Stimulated activated naive CD8-positive, alpha-beta T cell treated with anti-CD3 and anti-CD28 coated beads, Interleukin-15, amount 100 ng/mL, for 72 hours (primary cell): ENCODE measurements at regions not wholly inside any gene's neighbourhood (a gene's known extent, or its start where the extent isn't known, plus 50 kb on each side); places are given as distances from the start of the nearest gene placed in this dataset.

Experiments used
- ATAC-seq: fragments of 150-1000 bp; cut with Tn5 transposase; 2 replicates; pipeline ENCODE4 v1.10.0; 2021; ENCODE audit warnings: mild to moderate bottlenecking, moderate library complexity
- DNase-seq, 2 donors: peaks; one replicate each; pipeline ENCODE4 v3.0.0; 2021 to 2022
- H3K27ac Mint-ChIP-seq, 2 donors: one replicate each; pipeline ENCODE4 v1.8.0; 2022; ENCODE audit warnings: mild to moderate bottlenecking in 2 of 2, mixed read lengths in 2 of 2, moderate library complexity in 2 of 2
- H3K27me3 Mint-ChIP-seq: one replicate; pipeline ENCODE4 v1.8.0; 2022; ENCODE audit warnings: mixed read lengths
- H3K4me1 Mint-ChIP-seq: one replicate; pipeline ENCODE4 v1.8.0; 2022; ENCODE audit warnings: mild to moderate bottlenecking, mixed read lengths
- H3K4me3 Mint-ChIP-seq, 2 donors: one replicate each; pipeline ENCODE4 v1.8.0; 2022; ENCODE audit warnings: mild to moderate bottlenecking in 2 of 2, mixed read lengths in 2 of 2, moderate library complexity in 1 of 2
- H3K9me3 Mint-ChIP-seq, 2 donors: one replicate each; pipeline ENCODE4 v1.8.0; 2022; ENCODE audit warnings: mixed read lengths in 2 of 2

DNA sequence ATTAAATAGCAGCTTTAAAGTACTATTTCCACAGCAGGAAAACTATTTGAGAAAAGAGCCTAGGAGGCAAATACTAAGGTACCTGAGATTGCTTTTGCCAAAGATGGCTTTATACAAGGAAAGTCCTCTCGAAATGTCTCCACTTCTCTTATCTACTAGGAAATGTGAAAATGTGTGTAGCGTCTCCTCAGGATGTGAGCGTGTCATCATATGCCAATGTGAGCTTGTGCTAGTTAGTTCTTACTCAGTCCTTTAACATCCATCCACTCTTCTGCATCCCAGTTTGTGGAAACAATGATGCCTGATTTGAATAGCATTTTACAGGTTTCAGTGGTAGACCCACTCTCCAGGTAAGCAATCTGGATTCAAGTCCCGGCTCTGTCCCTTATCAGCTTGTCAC, 421.0 kb downstream of the DYNC2H1 start:
- no peaks in the 10 kb centered on the region for H3K9me3 Mint-ChIP-seq
- H3K27me3 Mint-ChIP-seq, result peaks cover 12% of the 10 kb centered on the region
- DNase-seq (no peak), ATAC-seq (no peak)
- H3K4me1 Mint-ChIP-seq, result no peaks in the 10 kb centered on the region
- no peak overlapping the region for H3K27ac Mint-ChIP-seq
- no peak overlapping the region for H3K4me3 Mint-ChIP-seq

DNA sequence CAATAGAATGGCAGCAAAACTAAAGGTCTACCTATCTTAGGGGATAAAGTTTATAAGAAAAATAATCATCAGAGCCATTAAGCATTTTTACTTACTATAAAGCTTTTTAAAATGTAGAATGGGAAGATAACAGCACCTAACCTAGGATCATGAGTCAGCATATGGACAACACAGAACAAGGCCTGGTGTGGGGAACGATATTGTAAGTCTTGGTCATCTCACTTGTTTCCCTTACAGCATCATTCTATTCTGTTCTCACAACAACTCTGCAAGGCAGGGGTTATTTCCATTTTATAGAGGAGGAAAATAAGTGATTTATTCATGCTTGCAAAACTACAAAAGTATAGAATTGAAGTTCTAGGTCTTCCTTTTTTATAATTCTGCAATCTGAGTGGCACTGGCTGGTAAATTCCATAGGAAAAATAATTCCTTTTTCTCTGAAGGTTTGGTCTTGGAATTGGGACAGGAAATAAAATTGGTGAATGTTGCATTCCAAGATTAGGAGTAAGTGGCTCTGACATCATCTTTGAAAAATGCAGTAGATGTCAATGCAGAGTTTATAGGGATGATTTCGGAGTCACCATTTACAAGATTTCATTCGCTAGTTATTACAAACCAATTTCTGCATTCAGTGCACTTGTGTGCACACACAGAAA, 423.0 kb downstream of the DYNC2H1 start:
- H3K27ac Mint-ChIP-seq, result no peak overlapping the region
- H3K4me1 Mint-ChIP-seq, result no peaks in the 10 kb centered on the region
- no peak overlapping the region for H3K4me3 Mint-ChIP-seq
- H3K27me3 Mint-ChIP-seq, result peaks cover 18% of the 10 kb centered on the region
- ATAC-seq (no peak), DNase-seq (no peak)
- no peaks in the 10 kb centered on the region for H3K9me3 Mint-ChIP-seq

DNA sequence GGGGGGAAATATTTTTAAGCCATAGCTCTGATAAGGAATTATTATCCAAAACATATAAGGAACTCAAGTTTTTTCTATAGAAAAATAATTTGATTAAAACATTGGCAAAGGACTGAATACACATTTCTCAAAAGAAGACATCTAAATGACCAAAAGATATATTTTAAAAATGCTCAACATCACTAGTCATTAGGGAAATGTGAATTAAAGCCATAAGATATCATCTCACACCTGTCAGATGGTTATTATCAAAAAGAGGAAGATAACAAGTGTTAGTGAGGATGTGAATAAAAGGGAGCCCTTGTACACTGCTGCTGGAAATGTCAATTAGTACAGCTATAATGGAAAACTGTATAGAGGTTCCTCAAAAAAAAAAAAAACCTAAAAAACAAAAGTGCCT, 425.0 kb downstream of the DYNC2H1 start:
- ATAC-seq, result no peak
- H3K27ac Mint-ChIP-seq, result no peak overlapping the region
- H3K4me3 Mint-ChIP-seq, result no peak overlapping the region
- no peak for DNase-seq
- no peaks in the 10 kb centered on the region for H3K4me1 Mint-ChIP-seq
- no peaks in the 10 kb centered on the region for H3K9me3 Mint-ChIP-seq
- H3K27me3 Mint-ChIP-seq, result peaks cover 18% of the 10 kb centered on the region

DNA sequence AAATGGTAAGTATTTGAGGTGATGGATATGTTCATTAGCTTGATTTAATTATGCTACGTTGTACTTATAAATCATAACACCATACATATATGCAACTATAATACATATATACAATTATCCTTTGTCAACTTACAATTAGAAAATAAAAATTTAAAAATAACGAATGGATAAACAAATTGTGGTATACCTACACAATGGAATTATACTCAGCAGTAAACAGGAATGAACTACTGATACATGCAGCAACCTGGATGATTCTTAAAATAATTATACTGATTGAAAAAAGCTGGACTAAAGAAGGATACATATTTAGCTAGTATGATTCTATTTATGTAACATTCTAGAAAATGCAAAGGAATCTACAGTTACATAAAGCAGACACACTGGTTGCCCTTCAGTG, 425.7 kb downstream of the DYNC2H1 start:
- ATAC-seq, result no peak
- no peaks in the 10 kb centered on the region for H3K4me1 Mint-ChIP-seq

DNA sequence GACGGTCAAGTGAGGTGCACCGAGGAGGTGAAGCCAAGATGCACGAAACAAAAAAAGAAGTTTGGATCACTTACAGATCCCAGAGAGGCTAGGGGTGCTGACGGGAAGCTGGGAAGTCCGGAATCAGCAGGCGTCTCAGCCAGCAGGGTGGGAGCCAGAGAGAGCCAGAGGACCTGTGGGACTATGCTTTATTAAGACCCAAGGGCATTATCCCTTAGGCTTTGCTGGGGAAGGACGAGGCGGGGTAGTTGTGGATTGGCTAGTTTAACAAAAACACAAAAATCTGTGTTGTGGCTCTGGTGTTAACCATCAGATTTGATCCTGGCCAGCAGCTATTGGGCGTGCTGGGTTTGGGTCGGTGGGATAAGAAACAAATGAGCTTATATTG, 427.1 kb downstream of the DYNC2H1 start:
- Mint-ChIP-seq H3K27me3 (peaks cover 10% of the 10 kb centered on the region), H3K4me1 (no peaks in the 10 kb centered on the region)

More for the DNA sequence above, 425.7 kb downstream of the DYNC2H1 start:
- H3K9me3 Mint-ChIP-seq, result no peaks in the 10 kb centered on the region
- no peak overlapping the region for H3K27ac Mint-ChIP-seq
- DNase-seq, result no peak
- H3K27me3 Mint-ChIP-seq, result peaks cover 18% of the 10 kb centered on the region
- no peak overlapping the region for H3K4me3 Mint-ChIP-seq

DNA sequence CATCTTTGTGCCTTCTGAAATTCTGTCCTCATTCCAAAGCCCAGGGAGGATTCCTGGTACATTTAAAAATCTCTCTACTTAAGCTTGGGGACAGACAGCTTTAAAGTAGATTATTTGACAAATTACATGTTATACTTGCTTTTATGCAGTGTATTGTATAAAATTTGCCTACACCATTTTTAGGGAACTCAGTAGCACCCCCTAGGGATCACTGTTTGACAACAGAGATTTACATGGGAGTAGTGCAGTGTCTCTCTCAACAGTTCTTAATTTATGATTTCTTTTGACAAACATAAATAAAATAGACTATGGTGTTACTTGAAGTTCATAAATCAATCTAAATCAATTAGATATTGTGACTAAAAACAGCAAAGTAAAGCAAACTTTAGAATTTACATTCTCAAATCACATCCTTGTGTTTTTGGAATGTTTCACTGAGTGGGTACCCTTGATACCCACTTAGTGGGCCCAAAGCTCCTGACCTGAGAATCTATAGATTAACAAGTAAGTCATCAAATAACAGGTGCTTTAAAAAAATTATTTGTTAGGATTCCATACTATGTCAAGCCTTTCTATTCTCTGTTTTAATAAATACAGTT, 428.8 kb downstream of the DYNC2H1 start:
- no peak for DNase-seq
- Mint-ChIP-seq H3K4me1 (no peaks in the 10 kb centered on the region), H3K27me3 (peaks cover 6% of the 10 kb centered on the region), H3K27ac (no peak overlapping the region), H3K9me3 (peaks cover 13 to 19% of the 10 kb centered on the region in 2 donors), H3K4me3 (no peak overlapping the region)
- no peak for ATAC-seq

More for the DNA sequence above, 427.1 kb downstream of the DYNC2H1 start:
- H3K9me3 Mint-ChIP-seq, result peaks cover 7 to 13% of the 10 kb centered on the region in 2 donors
- no peak for DNase-seq
- peak overlapping the region in 1 of 2 donors; percentile 5 for H3K27ac Mint-ChIP-seq
- H3K4me3 Mint-ChIP-seq, result no peak overlapping the region
- ATAC-seq, result no peak

DNA sequence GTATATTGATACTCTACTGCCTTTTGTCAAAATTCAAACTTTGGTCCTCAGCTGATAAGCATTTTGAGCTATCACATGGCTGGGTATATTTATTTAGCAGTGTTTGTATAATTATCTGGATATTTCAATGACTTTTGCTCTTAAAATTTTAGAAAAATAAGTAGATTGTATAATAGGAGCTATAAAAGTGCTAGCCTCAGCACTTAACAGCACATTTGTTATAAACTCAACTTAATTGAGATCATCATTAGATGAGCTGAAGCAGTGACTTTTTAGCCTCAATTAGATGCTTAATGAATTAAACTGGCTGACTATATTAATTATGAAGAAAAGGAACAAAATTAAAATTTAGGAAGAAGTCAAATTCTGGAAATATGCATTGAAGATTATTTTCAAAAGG, 429.9 kb downstream of the DYNC2H1 start:
- peaks cover 6% of the 10 kb centered on the region for H3K27me3 Mint-ChIP-seq
- DNase-seq (no peak), ATAC-seq (no peak)
- peaks cover 13 to 24% of the 10 kb centered on the region in 2 donors for H3K9me3 Mint-ChIP-seq
- peak overlapping the region in 1 of 2 donors; percentile 57 for H3K27ac Mint-ChIP-seq
- no peak overlapping the region for H3K4me3 Mint-ChIP-seq
- no peaks in the 10 kb centered on the region for H3K4me1 Mint-ChIP-seq

DNA sequence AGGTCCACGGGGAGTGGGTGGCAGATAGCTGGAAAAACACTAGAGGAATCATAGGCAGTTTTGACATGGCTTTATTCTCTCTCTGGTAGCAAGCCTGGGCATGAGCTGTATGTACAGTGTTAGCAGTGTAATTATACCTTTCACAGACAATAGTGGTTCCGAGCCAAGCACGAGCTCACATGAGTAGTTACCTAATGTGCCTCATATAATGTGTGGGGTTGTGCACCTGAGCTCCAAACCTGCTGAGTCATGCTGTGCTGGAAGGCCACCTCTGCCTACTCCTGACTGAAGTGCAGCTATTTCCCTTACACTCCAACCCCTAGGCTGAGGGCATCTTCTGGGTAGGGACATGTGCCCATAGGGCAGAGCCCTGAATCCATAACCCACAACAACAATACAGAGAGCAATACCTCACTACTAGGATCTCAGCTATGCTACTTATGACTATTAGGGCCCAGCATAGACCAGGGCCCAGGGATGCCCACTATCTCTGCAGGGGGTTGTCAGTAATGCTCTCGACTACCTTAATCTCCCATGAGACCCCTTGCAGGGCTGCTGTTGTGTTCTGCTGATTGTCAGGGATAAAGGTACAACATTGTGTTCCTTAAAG, 432.1 kb downstream of the DYNC2H1 start:
- ATAC-seq (no peak), DNase-seq (peak in 1 of 2 donors; percentile 14)
- peaks cover 13 to 24% of the 10 kb centered on the region in 2 donors for H3K9me3 Mint-ChIP-seq
- H3K27ac Mint-ChIP-seq, result no peak overlapping the region
- no peaks in the 10 kb centered on the region for H3K4me1 Mint-ChIP-seq
- peaks cover 2% of the 10 kb centered on the region for H3K27me3 Mint-ChIP-seq
- H3K4me3 Mint-ChIP-seq, result no peak overlapping the region

DNA sequence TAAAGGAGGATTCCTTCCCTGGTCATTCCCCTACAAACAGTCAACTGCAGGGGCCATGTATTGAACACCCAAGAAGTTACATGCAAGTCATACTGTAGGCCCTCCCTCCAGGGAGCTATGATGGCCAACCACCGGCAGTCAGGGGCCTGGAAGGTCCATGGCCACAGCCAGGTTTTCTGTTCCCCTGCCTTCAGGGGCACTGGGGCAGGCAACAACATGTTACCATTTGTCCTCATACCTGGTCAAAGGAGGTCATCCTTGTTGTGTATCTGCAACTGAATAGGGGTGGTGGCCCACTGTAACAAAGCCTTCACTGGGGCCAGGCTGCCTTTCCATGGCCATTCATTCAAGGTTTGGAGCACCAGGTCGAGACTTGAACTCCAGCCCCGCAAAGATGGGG, 433.6 kb downstream of the DYNC2H1 start:
- Mint-ChIP-seq H3K4me3 (no peak overlapping the region), H3K9me3 (peaks cover 13 to 24% of the 10 kb centered on the region in 2 donors), H3K27me3 (no peaks in the 10 kb centered on the region), H3K27ac (no peak overlapping the region), H3K4me1 (no peaks in the 10 kb centered on the region)
- ATAC-seq (peak; percentile 21), DNase-seq (no peak)

DNA sequence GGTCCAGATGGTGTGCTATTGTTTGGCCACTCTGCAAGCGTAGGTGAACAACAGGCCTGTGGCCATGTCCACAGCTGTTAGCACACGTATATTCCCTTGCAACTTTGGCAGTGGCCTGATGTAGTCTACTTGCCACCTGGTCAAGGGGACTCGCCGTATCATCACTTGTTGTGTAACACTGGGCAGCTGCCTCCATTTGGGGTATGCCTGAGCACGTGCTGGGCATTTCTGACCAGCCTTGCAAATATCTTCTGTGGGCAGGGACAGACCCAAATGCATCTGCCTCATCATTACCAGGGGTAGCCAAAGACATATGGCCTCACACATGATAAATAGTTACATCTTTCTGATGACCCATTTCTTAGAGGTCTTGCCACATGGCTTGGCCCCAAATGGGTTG, 434.2 kb downstream of the DYNC2H1 start:
- no peaks in the 10 kb centered on the region for H3K27me3 Mint-ChIP-seq
- DNase-seq, result no peak
- H3K4me1 Mint-ChIP-seq, result no peaks in the 10 kb centered on the region
- H3K4me3 Mint-ChIP-seq, result no peak overlapping the region
- ATAC-seq, result no peak
- H3K9me3 Mint-ChIP-seq, result peaks cover 13 to 24% of the 10 kb centered on the region in 2 donors
- no peak overlapping the region for H3K27ac Mint-ChIP-seq

DNA sequence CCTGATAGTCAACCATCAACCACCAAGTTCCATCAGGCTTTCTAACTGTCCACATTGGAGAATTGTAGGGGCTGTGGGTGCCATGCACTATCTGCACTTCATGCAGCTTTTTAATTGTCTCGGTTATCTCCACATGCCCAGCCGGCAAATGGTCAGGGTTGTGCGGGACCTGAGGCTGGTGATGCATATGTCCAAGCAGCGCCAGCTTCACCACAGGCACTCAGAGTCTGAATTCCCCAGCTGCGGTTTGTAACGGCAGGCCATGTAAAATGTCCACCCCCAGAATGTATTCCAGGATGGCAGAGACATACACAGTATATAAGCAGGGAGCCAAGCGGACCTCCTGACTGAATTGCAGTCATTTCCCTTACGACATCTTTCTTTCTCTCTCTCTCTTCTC, 435.6 kb downstream of the DYNC2H1 start:
- DNase-seq, result no peak
- no peak for ATAC-seq
- no peaks in the 10 kb centered on the region for H3K27me3 Mint-ChIP-seq
- H3K4me3 Mint-ChIP-seq, result no peak overlapping the region
- no peak overlapping the region for H3K27ac Mint-ChIP-seq
- H3K4me1 Mint-ChIP-seq, result no peaks in the 10 kb centered on the region
- peaks cover 13 to 24% of the 10 kb centered on the region in 2 donors for H3K9me3 Mint-ChIP-seq

DNA sequence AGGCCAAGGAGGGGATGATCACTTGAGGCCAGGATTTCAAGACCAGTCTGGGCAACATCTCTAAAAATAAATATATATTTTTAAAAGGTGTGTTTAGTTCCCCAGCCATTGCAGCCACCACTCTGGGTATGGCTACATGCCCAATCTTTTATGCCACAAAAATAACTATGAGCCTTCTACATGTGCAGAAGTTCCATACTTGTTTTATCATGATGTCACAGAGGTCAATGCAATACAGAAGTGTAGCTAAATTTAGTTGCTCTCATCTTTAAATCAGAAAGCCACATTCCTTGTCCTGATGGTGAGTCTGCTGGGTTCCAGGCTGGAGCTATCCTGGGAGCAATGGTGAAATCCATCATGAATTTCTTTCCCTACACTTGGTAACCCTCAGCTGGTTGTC, 436.3 kb downstream of the DYNC2H1 start:
- H3K27me3 Mint-ChIP-seq, result no peaks in the 10 kb centered on the region
- no peak overlapping the region for H3K4me3 Mint-ChIP-seq
- DNase-seq (no peak), ATAC-seq (no peak)
- no peak overlapping the region for H3K27ac Mint-ChIP-seq
- H3K4me1 Mint-ChIP-seq, result no peaks in the 10 kb centered on the region
- H3K9me3 Mint-ChIP-seq, result peaks cover 10 to 19% of the 10 kb centered on the region in 2 donors

DNA sequence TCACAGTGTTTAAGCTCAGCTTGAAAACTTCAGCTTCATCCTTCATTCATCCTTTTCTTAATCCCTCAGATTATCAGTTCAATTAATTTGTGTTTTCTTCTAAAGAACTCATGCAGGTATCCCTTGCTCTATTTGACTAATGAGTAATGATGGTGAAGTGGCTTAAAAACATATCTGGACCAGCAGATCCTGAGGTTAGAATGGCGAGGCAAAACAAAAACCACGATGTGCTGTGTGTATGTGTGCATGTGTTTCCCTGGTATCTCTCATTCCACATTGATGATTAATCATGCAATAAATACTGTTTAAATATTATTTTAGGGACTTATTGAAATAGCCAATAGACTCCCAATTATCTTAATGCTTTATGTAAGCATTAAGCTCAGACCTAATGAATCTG, 437.0 kb downstream of the DYNC2H1 start:
- no peak for ATAC-seq
- Mint-ChIP-seq H3K9me3 (peaks cover 6 to 12% of the 10 kb centered on the region in 2 donors), H3K27me3 (no peaks in the 10 kb centered on the region), H3K4me3 (no peak overlapping the region), H3K27ac (no peak overlapping the region), H3K4me1 (no peaks in the 10 kb centered on the region)
- no peak for DNase-seq

DNA sequence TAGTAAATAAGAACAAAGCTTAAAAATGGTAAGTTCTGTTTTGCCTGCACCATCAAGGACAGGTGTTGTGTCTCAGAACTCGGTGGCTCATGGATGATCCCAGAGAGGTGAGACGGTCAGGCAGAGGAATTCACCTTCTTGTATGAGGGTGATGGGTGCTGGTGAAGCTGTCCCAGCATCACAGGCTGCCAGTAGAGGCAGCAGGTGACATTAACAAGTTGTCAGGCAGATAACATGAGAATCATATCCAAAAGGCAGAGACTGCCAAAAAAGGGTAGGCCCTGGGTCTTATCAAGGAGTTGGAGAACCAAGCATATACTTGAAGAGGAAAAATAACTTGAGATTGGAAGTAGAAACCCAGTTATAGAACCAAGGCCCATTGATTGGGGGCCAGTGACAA, 437.8 kb downstream of the DYNC2H1 start:
- no peak overlapping the region for H3K4me3 Mint-ChIP-seq
- no peak overlapping the region for H3K27ac Mint-ChIP-seq

DNA sequence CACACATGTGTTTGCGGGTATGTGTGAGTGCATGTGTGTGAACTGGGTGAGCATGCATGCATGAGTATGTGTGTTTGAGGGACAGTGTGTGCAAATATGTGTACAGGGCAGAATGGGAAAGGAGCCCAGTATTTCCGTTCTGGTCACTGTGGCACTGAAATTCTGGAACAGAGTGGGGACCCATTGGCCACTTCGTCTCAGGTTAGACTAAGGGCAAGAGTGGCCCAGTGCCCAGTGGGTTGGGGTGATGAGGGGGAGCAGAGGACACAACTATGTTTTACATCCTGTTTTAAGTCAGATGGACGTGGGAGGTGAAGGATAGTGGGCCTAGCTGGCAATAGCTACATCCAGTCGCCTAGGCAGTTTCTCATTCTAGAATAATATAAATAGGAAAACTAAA, 438.5 kb downstream of the DYNC2H1 start:
- no peak for ATAC-seq
- Mint-ChIP-seq H3K9me3 (peaks cover 0 to 5% of the 10 kb centered on the region in 2 donors), H3K27me3 (no peaks in the 10 kb centered on the region), H3K4me1 (no peaks in the 10 kb centered on the region), H3K4me3 (no peak overlapping the region), H3K27ac (no peak overlapping the region)
- no peak for DNase-seq

More for the DNA sequence above, 437.8 kb downstream of the DYNC2H1 start:
- ATAC-seq (no peak), DNase-seq (no peak)
- no peaks in the 10 kb centered on the region for H3K4me1 Mint-ChIP-seq
- no peaks in the 10 kb centered on the region for H3K27me3 Mint-ChIP-seq
- peaks cover 0 to 5% of the 10 kb centered on the region in 2 donors for H3K9me3 Mint-ChIP-seq

DNA sequence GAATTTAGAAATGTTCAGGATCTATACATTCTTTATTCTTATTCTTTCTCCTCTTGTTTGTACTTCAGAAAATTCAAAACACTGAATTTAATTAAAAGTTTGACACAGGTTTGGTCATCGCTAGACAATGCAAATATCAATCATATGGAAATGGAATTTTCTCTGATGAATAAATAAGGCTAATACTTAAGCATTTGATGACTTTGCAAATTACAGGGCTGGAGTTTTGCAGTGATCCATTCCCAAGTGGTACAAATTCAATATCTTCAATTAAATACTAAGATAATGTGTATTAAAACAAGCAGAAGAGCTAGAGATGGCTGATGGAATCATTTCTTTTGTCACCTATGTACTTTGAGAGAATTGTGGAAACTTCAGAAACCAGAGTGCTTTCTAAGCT, 439.6 kb downstream of the DYNC2H1 start:
- Mint-ChIP-seq H3K4me3 (no peak overlapping the region), H3K27me3 (no peaks in the 10 kb centered on the region), H3K9me3 (no peaks in the 10 kb centered on the region), H3K4me1 (no peaks in the 10 kb centered on the region), H3K27ac (no peak overlapping the region)
- DNase-seq, result no peak
- no peak for ATAC-seq
